IPS DF 6.9 (cell line): ENCODE measurements at regions not wholly inside any gene's neighbourhood (a gene's known extent, or its start where the extent isn't known, plus 50 kb on each side); places are given as distances from the start of the nearest gene placed in this dataset.
"Not testable (repeated sequence)": the region's sequence is repeated elsewhere in the genome, so short reads cannot be mapped to it uniquely, and the experiment has no call there.

ENCODE experiments used
- DNase-seq: peaks from one replicate; pipeline ENCODE4 v3.0.0-alpha.2; 2013; ENCODE audit warnings: low read depth, low spot score
- H3K27ac ChIP-seq: one replicate; pipeline ENCODE4 v1.5.1; 2013; ENCODE audit warnings: low read length, control low read depth
- H3K27me3 ChIP-seq: 2 replicates; pipeline ENCODE4 v1.6.1; 2013; ENCODE audit warnings: mild to moderate bottlenecking, low read length; ENCODE audit not compliant: control insufficient read depth, insufficient read depth
- H3K36me3 ChIP-seq: 2 replicates; pipeline ENCODE4 v1.6.1; 2013; ENCODE audit warnings: low read length; ENCODE audit not compliant: control insufficient read depth, insufficient read depth
- H3K4me1 ChIP-seq: 2 replicates; pipeline ENCODE4 v1.6.1; 2013; ENCODE audit warnings: low read length; ENCODE audit not compliant: control insufficient read depth, insufficient read depth
- H3K4me3 ChIP-seq: 2 replicates; pipeline ENCODE4 v1.5.1; 2013; ENCODE audit warnings: mild to moderate bottlenecking, low read length
- H3K9me3 ChIP-seq: 2 replicates; pipeline ENCODE4 v1.6.1; 2013; ENCODE audit warnings: low read length, inconsistent platforms; ENCODE audit not compliant: control insufficient read depth, insufficient read depth
- WGBS: extraction: QIAGEN DNeasy Blood & Tissue Kit; methylation state at CpG from one replicate; pipeline ENCODE4 v1.1.7; 2013; ENCODE audit warnings: mixed read lengths, missing lambda C conversion rate; ENCODE audit not compliant: insufficient read length, insufficient coverage; 5-methylcytosine and 5-hydroxymethylcytosine counted together

DNA sequence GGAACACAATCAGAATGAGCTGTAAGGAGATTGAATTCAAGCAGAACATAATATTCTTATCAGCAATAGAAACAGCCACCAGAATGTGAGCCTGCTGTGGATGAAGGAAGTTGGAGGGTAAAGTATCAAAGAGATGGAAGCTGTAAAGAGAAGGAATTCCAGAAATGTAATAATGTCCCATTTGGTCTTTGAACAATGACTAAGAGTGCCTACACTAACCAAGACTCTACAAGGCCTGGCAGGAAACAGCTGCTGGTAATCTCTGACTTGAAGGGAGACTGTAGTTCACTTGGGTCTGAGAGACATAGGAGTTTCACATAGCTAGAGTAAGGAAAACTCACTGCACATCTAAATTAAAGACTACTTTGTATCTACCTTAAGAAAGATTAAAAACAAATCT, 1176.0 kb upstream of the ALCAM start:
- Histone ChIP-seq H3K27me3 (no peaks in the 10 kb centered on the region), H3K4me3 (no peak overlapping the region), H3K36me3 (no peaks in the 10 kb centered on the region), H3K27ac (no peak overlapping the region), H3K4me1 (no peaks in the 10 kb centered on the region; the same call in 1 of the 2 replicates), H3K9me3 (no peaks in the 10 kb centered on the region)
- DNase-seq, result no peak

DNA sequence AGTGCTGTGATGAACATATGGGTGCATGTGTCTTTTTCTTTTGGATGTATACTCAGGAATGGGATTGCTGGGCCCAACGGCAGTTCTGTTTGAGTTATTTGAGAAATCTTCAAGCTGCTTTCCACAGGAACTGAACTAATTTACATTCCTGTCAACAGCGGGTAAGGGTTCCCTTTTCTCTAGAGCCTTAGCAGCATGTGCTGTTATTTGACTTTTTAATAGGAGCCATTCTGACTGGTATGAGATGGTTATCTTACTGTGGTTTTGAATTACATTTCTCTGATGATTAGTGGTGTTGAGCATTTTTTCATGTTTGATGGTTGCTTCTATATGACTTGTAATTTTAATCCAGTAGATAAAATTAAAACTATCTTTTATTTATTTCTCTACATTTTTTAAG, 1168.6 kb upstream of the ALCAM start:
- Histone ChIP-seq H3K4me3 (no peak overlapping the region), H3K4me1 (no peaks in the 10 kb centered on the region), H3K9me3 (no peaks in the 10 kb centered on the region), H3K27ac (no peak overlapping the region), H3K36me3 (no peaks in the 10 kb centered on the region), H3K27me3 (no peaks in the 10 kb centered on the region)
- DNase-seq, result no peak
- WGBS, result no CpG with 5 or more reads among the region's 2 CpGs

DNA sequence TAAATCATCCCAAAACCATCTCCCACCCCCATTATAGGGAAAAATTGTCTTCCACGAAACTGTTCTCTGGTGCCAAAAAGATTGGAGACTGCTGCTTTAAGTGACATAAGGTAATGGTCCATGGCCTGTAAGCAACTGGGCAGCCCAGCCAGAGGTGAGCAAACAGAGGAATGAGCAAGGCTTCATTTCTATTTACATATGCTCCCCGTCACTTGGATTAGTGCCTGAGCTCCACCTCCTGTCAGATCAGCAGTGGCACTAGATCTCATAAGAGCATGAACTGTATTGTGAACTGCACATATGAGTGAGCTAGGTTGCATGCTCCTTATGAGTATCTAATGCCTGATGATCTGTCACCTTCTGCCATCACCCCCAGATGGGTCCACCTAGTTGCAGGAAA, 1159.8 kb upstream of the ALCAM start:
- no peak overlapping the region for H3K4me3 ChIP-seq
- DNase-seq, result no peak
- WGBS, result no CpG with 5 or more reads among the region's 2 CpGs
- no peaks in the 10 kb centered on the region for H3K4me1 ChIP-seq
- no peaks in the 10 kb centered on the region for H3K9me3 ChIP-seq
- H3K36me3 ChIP-seq, result no peaks in the 10 kb centered on the region
- H3K27me3 ChIP-seq, result no peaks in the 10 kb centered on the region
- H3K27ac ChIP-seq, result no peak overlapping the region

DNA sequence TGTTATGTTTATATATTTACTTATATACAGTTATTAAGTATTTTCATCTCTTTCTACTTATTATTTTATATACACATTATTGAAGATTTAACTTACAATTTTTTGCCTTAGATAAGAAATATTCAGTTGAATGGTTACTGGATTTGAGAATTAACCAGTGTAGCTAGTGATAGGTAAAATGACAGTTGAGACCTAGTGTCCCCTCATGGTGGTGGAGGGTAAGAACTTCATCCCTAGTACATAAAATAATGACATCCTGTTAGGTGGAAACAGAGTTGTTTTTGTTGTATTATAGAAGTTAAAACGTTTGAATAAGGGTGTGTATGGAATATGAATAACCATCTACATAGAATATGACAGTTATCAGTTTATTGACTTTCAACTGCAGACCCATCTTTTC, 1152.4 kb upstream of the ALCAM start:
- Histone ChIP-seq H3K27ac (no peak overlapping the region), H3K27me3 (no peaks in the 10 kb centered on the region), H3K4me1 (no peaks in the 10 kb centered on the region), H3K9me3 (no peaks in the 10 kb centered on the region), H3K36me3 (no peaks in the 10 kb centered on the region), H3K4me3 (no peak overlapping the region)
- 100% methylated on average over 1 of the region's 1 CpG for WGBS
- DNase-seq, result no peak

DNA sequence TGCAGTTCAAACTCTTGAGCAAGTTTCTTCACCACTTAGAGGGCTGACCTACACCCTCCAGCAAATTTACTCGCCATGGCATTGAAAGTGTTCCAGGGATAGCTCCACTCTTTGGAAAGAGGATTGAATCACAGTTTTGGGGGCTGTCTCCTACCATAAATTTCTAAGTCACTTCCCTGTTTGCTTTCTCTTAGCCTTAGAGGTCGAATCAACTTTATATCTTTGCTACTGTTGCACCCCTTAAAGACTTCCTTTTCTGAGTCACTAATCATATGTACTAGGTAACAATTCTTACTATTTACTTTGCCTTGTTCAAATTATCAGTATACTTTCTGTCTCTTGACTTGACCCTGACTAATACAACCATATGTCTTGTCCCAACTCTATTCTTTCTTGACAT, 1151.8 kb upstream of the ALCAM start:
- WGBS, result no CpG with 5 or more reads among the region's 2 CpGs
- H3K4me3 ChIP-seq, result no peak overlapping the region
- H3K9me3 ChIP-seq, result no peaks in the 10 kb centered on the region

DNA sequence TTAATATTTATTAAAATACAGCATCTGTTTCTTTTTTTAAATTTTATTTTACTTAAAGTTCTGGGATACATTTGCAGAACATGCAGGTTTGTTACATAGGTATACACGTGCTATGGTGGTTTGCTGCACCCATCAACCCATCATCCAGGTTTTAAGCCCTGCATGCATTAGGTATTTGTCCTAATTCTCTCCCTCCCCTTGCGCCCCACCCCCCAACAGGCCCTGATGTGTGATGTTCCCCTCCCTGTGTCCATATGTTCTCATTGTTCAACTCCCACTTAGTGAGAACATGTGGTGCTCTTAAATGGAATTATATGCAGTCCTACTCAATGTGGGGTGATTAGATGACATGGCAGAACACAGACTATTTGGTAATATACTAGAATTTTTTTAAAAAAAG, 1147.7 kb upstream of the ALCAM start:
- DNase-seq, H3K9me3 ChIP-seq, H3K4me1 ChIP-seq, H3K27me3 ChIP-seq, H3K4me3 ChIP-seq, H3K27ac ChIP-seq, H3K36me3 ChIP-seq: not testable (repeated sequence)
- WGBS, result no CpG with 5 or more reads among the region's 2 CpGs

More for the DNA sequence above, 1151.8 kb upstream of the ALCAM start:
- Histone ChIP-seq H3K27ac (no peak overlapping the region), H3K36me3 (no peaks in the 10 kb centered on the region), H3K4me1 (no peaks in the 10 kb centered on the region), H3K27me3 (no peaks in the 10 kb centered on the region)
- no peak for DNase-seq

DNA sequence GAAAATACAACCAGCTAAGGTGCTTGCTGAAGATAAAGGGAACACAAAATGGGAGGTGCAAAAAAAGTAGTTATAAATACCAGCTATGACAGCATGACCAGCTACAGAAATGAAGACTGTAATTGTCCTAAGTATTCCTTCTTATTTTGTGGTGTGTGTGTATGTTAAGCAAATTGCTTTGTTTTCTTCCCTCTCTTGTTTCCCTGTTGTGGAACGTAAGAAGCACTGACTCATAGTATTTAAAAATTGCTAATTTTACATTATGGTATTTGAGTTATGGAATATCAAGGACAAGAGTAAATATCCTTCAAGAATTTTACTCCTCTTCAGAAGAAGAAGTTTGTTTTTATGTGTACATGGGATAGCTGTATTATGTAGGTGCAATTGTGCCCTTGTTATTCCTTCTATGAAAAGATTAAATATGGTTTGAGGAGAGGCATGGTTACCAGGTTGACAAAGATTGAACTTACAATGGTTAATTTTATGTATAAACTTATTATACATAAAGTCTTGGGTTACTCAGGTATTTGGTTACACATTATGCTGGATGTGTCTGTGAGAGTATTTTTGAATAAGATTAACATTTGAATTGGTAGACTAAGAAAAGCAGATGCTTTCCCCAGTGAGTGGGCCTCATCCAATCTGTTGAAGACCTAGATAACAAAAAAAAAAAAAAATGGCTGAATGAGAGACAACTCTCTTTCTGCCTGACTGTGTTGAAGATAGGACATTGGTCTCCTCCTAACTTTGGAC, 1132.1 kb upstream of the ALCAM start:
- Histone ChIP-seq H3K4me1 (no peaks in the 10 kb centered on the region), H3K9me3 (no peaks in the 10 kb centered on the region), H3K36me3 (no peaks in the 10 kb centered on the region), H3K27me3 (no peaks in the 10 kb centered on the region), H3K27ac (no peak overlapping the region), H3K4me3 (no peak overlapping the region)
- no CpG with 5 or more reads among the region's 1 CpG for WGBS
- DNase-seq, result no peak

DNA sequence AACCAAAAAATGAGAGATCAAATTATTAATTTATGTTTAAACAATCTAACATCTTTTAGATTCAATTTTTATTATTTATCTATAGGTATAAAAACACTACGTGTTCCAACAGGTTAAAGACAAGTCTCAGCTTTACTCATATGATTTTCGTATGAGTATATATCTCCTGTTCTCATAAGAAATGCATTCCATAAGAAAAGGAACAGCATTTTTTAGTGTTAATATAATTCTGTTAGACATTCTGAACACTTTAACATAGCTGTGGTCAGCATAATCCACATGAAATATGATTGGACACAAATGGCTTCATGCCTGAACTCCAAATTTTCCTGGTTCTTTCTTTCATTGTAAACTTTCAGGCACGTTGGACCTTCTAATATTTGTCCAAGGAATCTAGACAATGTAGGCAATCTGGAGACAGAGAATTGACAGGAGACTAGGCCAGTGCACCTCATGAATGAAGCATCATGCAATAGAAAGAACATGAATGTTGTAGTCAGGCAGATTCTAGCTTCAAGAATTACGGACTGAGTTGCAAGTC, 1122.0 kb upstream of the ALCAM start:
- WGBS, result no CpG with 5 or more reads among the region's 4 CpGs
- DNase-seq, result no peak

DNA sequence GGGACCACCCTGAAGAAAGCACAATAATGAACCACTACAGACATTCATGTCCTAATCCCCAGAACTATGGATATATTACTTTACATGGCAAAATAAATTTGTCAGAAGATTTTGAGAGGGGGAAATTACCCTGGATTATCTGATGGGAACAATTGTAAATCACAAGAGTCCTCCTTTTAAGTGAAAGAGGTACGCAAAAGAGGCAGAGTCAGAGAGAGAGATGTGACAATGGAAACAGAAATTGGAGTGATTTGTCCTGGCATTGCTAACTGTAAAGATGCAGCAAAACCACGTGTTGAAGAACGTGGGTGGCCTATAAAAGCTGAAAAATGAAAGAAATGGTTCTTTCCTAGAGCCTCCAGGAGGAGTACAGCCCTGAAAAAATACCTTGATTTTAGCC, 1121.4 kb upstream of the ALCAM start:
- Histone ChIP-seq H3K27me3 (no peaks in the 10 kb centered on the region), H3K36me3 (no peaks in the 10 kb centered on the region), H3K9me3 (no peaks in the 10 kb centered on the region), H3K4me1 (no peaks in the 10 kb centered on the region), H3K4me3 (no peak overlapping the region), H3K27ac (no peak overlapping the region)
- DNase-seq, result no peak
- WGBS, result no CpG with 5 or more reads among the region's 3 CpGs

More for the DNA sequence above, 1122.0 kb upstream of the ALCAM start:
- Histone ChIP-seq H3K9me3 (no peaks in the 10 kb centered on the region), H3K27me3 (no peaks in the 10 kb centered on the region), H3K4me1 (no peaks in the 10 kb centered on the region), H3K27ac (no peak overlapping the region), H3K36me3 (no peaks in the 10 kb centered on the region), H3K4me3 (no peak overlapping the region)

DNA sequence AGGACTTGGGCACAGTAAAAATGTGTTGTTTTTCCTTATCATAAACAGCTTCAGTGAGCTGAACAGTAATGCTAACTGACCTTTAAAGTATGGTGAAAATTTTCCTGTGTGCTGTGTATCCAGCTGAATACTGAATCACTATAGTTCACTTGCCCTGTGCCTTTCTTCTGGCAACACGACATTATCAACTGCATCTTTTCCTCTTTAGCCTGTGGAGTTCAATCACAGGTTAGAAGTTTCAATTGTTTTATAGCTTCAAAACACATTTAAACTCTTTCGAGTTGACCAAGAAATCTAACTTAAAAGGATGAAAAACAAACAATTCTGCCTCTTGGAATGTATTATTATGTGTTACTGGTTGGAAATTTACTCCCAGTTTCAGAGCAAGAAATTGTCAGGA, 1120.7 kb upstream of the ALCAM start:
- Histone ChIP-seq H3K36me3 (no peaks in the 10 kb centered on the region), H3K9me3 (no peaks in the 10 kb centered on the region), H3K4me3 (no peak overlapping the region), H3K27ac (no peak overlapping the region), H3K4me1 (no peaks in the 10 kb centered on the region), H3K27me3 (no peaks in the 10 kb centered on the region)
- no CpG with 5 or more reads among the region's 2 CpGs for WGBS
- DNase-seq, result no peak

DNA sequence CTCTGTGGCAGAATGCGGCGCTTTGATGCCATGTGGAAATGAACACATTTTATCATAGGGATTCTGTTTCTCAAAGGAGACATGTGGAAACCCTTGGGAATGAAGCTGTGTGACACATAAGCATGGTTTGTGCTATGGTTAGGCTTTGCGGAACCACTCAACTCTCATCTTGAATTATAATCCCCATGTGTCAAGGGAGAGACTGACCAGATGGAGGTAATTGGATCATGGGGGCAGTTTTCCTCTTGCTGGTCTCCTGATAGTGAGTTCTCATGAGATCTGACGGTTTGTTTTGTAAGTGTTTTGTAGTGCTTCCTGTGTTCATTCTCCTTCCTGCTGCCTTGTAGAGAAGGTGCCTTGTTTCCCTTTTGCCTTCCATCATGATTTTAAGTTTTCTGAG, 1109.2 kb upstream of the ALCAM start:
- no CpG with 5 or more reads among the region's 4 CpGs for WGBS

More for the DNA sequence above, 1109.2 kb upstream of the ALCAM start:
- Histone ChIP-seq H3K4me1 (no peaks in the 10 kb centered on the region), H3K4me3 (no peak overlapping the region), H3K27ac (no peak overlapping the region), H3K9me3 (no peaks in the 10 kb centered on the region), H3K36me3 (no peaks in the 10 kb centered on the region), H3K27me3 (no peaks in the 10 kb centered on the region)
- no peak for DNase-seq
